Osteocyte (in vitro differentiated cells): ENCODE measurements at regions not wholly inside any gene's neighbourhood (a gene's known extent, or its start where the extent isn't known, plus 50 kb on each side); places are given as distances from the start of the nearest gene placed in this dataset.

Experiments
- DNase-seq: peaks from one replicate; pipeline ENCODE4 v3.0.0; 2021; ENCODE audit warnings: mixed read lengths; ENCODE audit not compliant: unreplicated experiment; ENCODE audit errors: extremely low spot score
- H3K27ac Mint-ChIP-seq: one replicate; pipeline ENCODE4 v1.8.0; 2021; ENCODE audit warnings: mild to moderate bottlenecking, mixed read lengths; ENCODE audit not compliant: unreplicated experiment
- H3K27me3 Mint-ChIP-seq: one replicate; pipeline ENCODE4 v1.8.0; 2021; ENCODE audit warnings: mixed read lengths; ENCODE audit not compliant: unreplicated experiment
- H3K36me3 Mint-ChIP-seq: one replicate; pipeline ENCODE4 v1.8.0; 2021; ENCODE audit warnings: mixed read lengths; ENCODE audit not compliant: unreplicated experiment
- H3K4me1 Mint-ChIP-seq: one replicate; pipeline ENCODE4 v1.8.0; 2021; ENCODE audit warnings: mixed read lengths; ENCODE audit not compliant: unreplicated experiment
- H3K4me3 Mint-ChIP-seq: one replicate; pipeline ENCODE4 v1.8.0; 2021; ENCODE audit warnings: mild to moderate bottlenecking, moderate library complexity, mixed read lengths; ENCODE audit not compliant: unreplicated experiment
- H3K9me3 Mint-ChIP-seq: one replicate; pipeline ENCODE4 v1.8.0; 2021; ENCODE audit warnings: mixed read lengths; ENCODE audit not compliant: unreplicated experiment
- TF ChIP-seq, protein P1 (sequence below): fragments of 200-600 bp; sonication (generic); IDR thresholded peaks from 2 replicates; pipeline ENCODE4 v1.5.0; 2021; ENCODE audit warnings: antibody characterized with exemption, mild to moderate bottlenecking, moderate library complexity

DNA sequence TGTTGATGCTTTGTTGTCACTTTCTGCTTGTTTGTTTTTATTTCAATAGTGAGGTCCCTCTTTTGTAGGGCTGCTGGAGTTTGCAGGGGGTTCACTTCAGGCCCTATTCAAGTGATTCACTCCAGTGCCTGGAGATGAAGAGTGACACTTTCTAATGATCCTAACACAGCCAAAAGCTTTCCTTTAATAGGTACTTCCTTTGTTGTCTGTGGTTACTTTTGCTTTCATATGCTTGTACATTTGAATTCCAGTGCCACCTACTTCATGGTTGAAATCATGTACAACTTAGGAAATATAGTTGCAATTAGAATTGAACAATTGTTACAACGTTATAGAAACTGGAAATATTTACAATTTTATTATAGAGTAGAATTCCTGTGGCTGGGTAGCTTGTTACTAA lies 466.8 kb upstream of the EPHA3 start:
- DNase-seq: no peak
- Mint-ChIP-seq H3K4me3 (no peak overlapping the region), H3K9me3 (peaks cover 5% of the 10 kb centered on the region), H3K4me1 (no peaks in the 10 kb centered on the region), H3K36me3 (no peaks in the 10 kb centered on the region), H3K27ac (no peak overlapping the region), H3K27me3 (peaks cover 12% of the 10 kb centered on the region)
- TF ChIP-seq, protein P1, sequence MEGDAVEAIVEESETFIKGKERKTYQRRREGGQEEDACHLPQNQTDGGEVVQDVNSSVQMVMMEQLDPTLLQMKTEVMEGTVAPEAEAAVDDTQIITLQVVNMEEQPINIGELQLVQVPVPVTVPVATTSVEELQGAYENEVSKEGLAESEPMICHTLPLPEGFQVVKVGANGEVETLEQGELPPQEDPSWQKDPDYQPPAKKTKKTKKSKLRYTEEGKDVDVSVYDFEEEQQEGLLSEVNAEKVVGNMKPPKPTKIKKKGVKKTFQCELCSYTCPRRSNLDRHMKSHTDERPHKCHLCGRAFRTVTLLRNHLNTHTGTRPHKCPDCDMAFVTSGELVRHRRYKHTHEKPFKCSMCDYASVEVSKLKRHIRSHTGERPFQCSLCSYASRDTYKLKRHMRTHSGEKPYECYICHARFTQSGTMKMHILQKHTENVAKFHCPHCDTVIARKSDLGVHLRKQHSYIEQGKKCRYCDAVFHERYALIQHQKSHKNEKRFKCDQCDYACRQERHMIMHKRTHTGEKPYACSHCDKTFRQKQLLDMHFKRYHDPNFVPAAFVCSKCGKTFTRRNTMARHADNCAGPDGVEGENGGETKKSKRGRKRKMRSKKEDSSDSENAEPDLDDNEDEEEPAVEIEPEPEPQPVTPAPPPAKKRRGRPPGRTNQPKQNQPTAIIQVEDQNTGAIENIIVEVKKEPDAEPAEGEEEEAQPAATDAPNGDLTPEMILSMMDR: no peak

DNA sequence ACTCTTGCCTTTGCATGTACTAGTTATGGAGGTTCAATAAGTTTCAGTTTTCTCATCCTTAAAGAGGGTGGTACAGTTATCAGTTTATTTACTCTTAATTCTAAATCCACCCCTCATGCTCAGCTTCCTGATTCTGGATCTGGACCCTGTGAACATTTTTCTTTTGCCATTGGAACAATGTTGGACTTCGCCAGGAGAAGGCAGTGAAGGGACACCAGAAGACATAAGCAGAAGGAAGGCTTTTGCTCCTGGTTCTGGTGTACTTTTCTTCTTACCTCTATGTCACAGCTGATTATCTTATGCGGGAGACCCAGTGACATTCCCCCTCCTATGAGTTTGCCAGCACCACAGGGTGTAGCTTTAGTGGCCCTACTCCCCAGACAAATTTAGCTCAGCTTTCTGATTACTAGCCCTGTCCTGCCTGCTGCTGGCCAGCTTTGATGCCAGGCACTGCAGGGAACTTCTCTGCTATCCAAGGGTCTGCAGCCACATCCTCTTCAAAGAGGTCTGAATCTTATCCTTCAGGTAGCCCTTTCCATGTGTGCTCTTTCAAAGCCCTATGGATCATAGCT lies 466.3 kb upstream of the EPHA3 start:
- DNase-seq: no peak
- peaks cover 14% of the 10 kb centered on the region for H3K27me3 Mint-ChIP-seq
- no peak overlapping the region for H3K4me3 Mint-ChIP-seq
- H3K27ac Mint-ChIP-seq: no peak overlapping the region
- no peaks in the 10 kb centered on the region for H3K36me3 Mint-ChIP-seq
- TF ChIP-seq, protein P1: peak; percentile 25
- peaks cover 2% of the 10 kb centered on the region for H3K9me3 Mint-ChIP-seq
- H3K4me1 Mint-ChIP-seq: no peaks in the 10 kb centered on the region

DNA sequence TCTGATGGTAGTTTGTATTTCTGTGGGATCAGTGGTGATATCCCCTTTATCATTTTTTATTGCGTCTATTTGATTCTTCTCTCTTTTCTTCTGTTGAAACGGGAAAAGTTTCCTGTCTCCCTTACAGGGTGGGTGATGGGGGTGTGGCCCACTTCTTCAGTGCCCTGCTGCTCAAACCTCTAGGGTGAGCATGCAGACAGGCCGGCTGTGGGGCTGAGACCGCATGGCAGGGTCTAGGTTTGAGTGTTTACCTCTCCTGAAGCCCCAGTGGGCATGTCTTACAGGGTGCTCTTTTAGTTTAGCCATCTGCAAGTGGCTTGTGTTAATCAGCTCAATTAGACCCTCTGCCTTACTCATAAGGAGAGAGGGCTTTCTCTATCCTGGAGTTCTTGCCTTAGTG lies 450.0 kb upstream of the EPHA3 start:
- Mint-ChIP-seq H3K36me3 (no peaks in the 10 kb centered on the region), H3K9me3 (no peaks in the 10 kb centered on the region), H3K4me1 (no peaks in the 10 kb centered on the region), H3K4me3 (no peak overlapping the region), H3K27ac (no peak overlapping the region), H3K27me3 (peaks cover 2% of the 10 kb centered on the region)
- no peak for DNase-seq
- TF ChIP-seq, protein P1: no peak

DNA sequence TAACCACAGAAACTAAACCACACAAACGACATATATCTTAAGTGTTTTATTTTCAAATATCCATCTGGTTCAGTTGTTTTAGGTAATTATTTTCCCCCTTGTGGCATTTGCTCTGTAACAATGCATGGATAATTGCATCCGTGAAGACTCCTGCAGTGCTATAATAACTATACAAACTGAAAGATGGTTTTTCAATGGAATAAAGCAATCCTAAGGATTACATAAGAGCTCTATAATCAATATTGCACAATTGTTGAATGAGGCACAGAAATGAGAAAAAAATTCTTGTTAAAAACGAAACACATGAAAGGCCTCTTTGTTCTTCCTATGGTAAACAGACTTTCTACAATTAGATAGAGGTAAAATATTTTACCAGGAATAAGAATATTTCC lies 446.0 kb upstream of the EPHA3 start:
- Mint-ChIP-seq H3K27me3 (no peaks in the 10 kb centered on the region), H3K36me3 (no peaks in the 10 kb centered on the region), H3K9me3 (no peaks in the 10 kb centered on the region), H3K4me1 (no peaks in the 10 kb centered on the region), H3K4me3 (no peak overlapping the region), H3K27ac (no peak overlapping the region)
- TF ChIP-seq, protein P1: no peak
- no peak for DNase-seq

DNA sequence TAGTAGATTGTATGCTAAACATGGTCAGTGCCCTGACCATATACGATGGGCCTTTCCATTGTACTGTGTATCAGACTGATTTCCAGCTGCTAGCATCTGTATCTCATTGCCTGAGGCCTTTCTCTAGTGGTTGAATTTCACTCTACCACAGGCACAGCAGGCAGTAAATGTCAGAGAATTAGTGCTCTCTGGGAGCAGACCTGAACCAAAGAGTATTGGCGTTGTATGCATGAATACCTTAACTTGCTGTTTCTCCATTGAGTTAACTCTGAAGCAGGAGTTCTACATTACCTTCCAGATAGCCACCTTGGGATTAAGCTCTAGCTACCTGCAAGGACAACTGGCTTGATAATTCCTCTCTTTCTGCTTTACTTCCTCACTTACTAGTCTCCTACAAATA lies 439.2 kb upstream of the EPHA3 start:
- no peak overlapping the region for H3K4me3 Mint-ChIP-seq
- no peaks in the 10 kb centered on the region for H3K36me3 Mint-ChIP-seq
- H3K9me3 Mint-ChIP-seq: no peaks in the 10 kb centered on the region
- H3K4me1 Mint-ChIP-seq: no peaks in the 10 kb centered on the region
- peaks cover 22% of the 10 kb centered on the region for H3K27me3 Mint-ChIP-seq
- no peak overlapping the region for H3K27ac Mint-ChIP-seq
- TF ChIP-seq, protein P1: no peak
- no peak for DNase-seq
